ENCODE measurements at regions not wholly inside any gene's neighbourhood (a gene's known extent, or its start where the extent isn't known, plus 50 kb on each side); places are given as distances from the start of the nearest gene placed in this dataset.

DNA sequence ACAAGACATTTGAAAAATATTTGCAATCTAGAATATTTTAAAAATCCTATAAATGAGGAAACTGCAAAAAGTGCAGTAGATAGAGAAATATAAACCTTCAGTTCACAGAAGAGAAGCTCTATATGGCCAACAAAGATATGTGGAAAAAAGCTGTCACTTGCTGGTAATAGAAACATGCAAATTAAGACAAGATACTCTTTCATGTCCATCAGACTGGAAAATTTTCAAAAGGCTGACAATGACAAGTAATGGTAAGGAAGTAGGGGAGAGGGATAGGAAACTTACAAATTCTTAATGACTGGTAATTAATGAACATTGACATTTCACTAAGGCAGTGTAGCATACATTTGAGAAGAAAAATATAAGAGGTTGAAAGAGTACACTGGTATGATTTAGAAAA is 147.9 kb downstream of the MRPL39 start:
- TF ChIP-seq, protein P1, sequence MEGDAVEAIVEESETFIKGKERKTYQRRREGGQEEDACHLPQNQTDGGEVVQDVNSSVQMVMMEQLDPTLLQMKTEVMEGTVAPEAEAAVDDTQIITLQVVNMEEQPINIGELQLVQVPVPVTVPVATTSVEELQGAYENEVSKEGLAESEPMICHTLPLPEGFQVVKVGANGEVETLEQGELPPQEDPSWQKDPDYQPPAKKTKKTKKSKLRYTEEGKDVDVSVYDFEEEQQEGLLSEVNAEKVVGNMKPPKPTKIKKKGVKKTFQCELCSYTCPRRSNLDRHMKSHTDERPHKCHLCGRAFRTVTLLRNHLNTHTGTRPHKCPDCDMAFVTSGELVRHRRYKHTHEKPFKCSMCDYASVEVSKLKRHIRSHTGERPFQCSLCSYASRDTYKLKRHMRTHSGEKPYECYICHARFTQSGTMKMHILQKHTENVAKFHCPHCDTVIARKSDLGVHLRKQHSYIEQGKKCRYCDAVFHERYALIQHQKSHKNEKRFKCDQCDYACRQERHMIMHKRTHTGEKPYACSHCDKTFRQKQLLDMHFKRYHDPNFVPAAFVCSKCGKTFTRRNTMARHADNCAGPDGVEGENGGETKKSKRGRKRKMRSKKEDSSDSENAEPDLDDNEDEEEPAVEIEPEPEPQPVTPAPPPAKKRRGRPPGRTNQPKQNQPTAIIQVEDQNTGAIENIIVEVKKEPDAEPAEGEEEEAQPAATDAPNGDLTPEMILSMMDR (IDR thresholded peaks at IDR 0.05), result no peak
- no peak for TF ChIP-seq POLR2AphosphoS5 (IDR thresholded peaks at IDR 0.05)
- TF ChIP-seq POLR2A (IDR thresholded peaks at IDR 0.05), result no peak
- TF ChIP-seq EP300 (IDR thresholded peaks at IDR 0.05; ENCODE audit: low read depth), result no peak

Data from transverse colon (tissue), 4 donors.